MCF 10A (cell line): ENCODE measurements at regions not wholly inside any gene's neighbourhood (a gene's known extent, or its start where the extent isn't known, plus 50 kb on each side); places are given as distances from the start of the nearest gene placed in this dataset.

ENCODE experiments used
- BruUV-seq: library from RNA; stranded (reverse); fragments of 400-500 nt; replicated peaks from 2 replicates; lab custom pipeline; 2021; lab: Mats Ljungman, UMichigan
- CTCF ChIA-PET: fragments of 300-600 bp; sonication (Branson Sonifier 250); formaldehyde crosslinking; extraction: SDS; loops from one replicate; lab custom pipeline; 2021; ENCODE audit warnings: antibody characterized with exemption, inconsistent platforms; lab: Yijun Ruan, JAX
- POLR2A ChIA-PET: fragments of 300-600, 350-650 bp; sonication (Branson Sonifier 250); formaldehyde crosslinking; extraction: SDS; loops from one replicate; lab custom pipeline; 2020; ENCODE audit warnings: antibody characterized with exemption, inconsistent platforms; lab: Yijun Ruan, JAX
- DNase-seq: peaks from one replicate; pipeline ENCODE4 v3.0.0-alpha.2; 2018; ENCODE audit not compliant: unreplicated experiment
- H3K27ac Mint-ChIP-seq: one replicate; pipeline ENCODE4 v1.8.0; 2022; ENCODE audit warnings: mild to moderate bottlenecking, low read depth, mixed read lengths; ENCODE audit not compliant: unreplicated experiment
- H3K27me3 Mint-ChIP-seq: one replicate; pipeline ENCODE4 v1.8.0; 2022; ENCODE audit warnings: mixed read lengths; ENCODE audit not compliant: insufficient read depth, unreplicated experiment
- H3K36me3 Mint-ChIP-seq: one replicate; pipeline ENCODE4 v1.8.0; 2022; ENCODE audit warnings: mild to moderate bottlenecking, moderate library complexity, mixed read lengths; ENCODE audit not compliant: insufficient read depth, unreplicated experiment
- H3K4me1 Mint-ChIP-seq: one replicate; pipeline ENCODE4 v1.8.0; 2022; ENCODE audit warnings: mixed read lengths; ENCODE audit not compliant: insufficient read depth, unreplicated experiment
- H3K4me3 Mint-ChIP-seq: one replicate; pipeline ENCODE4 v1.8.0; 2022; ENCODE audit warnings: mild to moderate bottlenecking, moderate library complexity, mixed read lengths; ENCODE audit not compliant: unreplicated experiment
- H3K9me3 Mint-ChIP-seq: one replicate; pipeline ENCODE4 v1.8.0; 2022; ENCODE audit warnings: mixed read lengths; ENCODE audit not compliant: unreplicated experiment
- intact Hi-C: fragments of 100-400 bp; cut with micrococcal nuclease; formaldehyde crosslinking; loops from 2 replicates; pipeline ENCODE4 v1.14.1; 2022
- TF ChIP-seq, protein P1 (sequence below): fragments of 200-600 bp; IDR thresholded peaks from one replicate; pipeline ENCODE4 v1.8.0; 2022; ENCODE audit warnings: antibody characterized with exemption, mild to moderate bottlenecking; ENCODE audit not compliant: unreplicated experiment

DNA sequence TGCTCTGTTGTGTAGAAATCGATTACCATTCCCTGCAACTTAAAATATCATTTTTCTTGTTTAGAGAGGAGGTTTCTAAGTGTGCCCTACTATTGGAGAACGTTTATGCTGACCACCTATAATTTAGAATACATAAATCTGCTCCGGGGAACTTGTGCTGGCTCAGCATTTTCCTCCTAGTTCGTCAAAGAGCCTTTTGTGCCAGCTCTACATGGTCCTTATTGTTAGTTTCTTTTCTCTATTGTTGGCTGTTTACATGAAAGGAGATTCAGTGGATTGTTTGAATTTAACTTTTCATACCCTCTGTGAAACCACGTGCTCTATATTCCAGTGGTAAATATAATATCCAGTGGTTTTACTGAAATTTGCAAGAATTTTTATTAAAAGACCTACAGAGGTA lies 53.4 kb upstream of the ATP8A1 start:
- intact Hi-C loops, result no loop called here
- Mint-ChIP-seq H3K36me3 (no peaks in the 10 kb centered on the region), H3K4me3 (no peak overlapping the region), H3K27ac (no peak overlapping the region), H3K9me3 (no peaks in the 10 kb centered on the region), H3K4me1 (no peaks in the 10 kb centered on the region), H3K27me3 (peaks cover 16% of the 10 kb centered on the region)
- DNase-seq, result no peak
- TF ChIP-seq, protein P1, sequence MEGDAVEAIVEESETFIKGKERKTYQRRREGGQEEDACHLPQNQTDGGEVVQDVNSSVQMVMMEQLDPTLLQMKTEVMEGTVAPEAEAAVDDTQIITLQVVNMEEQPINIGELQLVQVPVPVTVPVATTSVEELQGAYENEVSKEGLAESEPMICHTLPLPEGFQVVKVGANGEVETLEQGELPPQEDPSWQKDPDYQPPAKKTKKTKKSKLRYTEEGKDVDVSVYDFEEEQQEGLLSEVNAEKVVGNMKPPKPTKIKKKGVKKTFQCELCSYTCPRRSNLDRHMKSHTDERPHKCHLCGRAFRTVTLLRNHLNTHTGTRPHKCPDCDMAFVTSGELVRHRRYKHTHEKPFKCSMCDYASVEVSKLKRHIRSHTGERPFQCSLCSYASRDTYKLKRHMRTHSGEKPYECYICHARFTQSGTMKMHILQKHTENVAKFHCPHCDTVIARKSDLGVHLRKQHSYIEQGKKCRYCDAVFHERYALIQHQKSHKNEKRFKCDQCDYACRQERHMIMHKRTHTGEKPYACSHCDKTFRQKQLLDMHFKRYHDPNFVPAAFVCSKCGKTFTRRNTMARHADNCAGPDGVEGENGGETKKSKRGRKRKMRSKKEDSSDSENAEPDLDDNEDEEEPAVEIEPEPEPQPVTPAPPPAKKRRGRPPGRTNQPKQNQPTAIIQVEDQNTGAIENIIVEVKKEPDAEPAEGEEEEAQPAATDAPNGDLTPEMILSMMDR, result no peak
- CTCF ChIA-PET, result no interaction called here
- POLR2A ChIA-PET, result no interaction called here
- BruUV-seq, result no TSS peak

DNA sequence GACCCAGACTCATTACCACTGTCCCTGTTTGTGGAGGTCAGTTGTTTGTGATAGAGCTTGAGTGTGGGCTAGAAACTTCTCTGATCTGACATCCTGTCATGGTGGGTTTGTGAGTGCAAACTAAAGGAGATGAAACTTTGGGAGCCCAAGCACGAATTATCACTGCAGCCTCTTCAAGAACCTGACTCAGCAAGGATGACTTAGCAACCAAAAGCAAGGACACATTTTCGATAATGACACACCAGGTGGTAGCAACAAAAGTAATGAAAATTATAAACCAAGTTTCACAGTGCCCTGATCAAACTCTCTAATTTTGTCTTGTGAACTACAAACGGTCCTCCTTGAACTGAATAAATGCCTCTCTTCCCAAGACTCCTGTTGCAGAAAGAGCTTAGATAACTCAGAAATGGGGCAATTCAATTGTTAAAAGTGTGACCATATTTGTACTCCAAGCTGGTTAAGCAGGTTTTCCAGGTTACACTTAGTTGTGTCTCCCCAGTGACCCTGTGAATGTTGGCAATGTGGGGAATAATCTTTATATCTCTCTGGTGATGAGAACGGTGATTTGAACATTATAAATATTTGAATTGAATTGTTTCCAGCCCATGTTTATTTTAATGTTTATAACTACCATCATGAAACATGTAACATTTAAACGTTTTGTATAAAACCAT lies 52.6 kb upstream of the ATP8A1 start:
- Mint-ChIP-seq H3K9me3 (no peaks in the 10 kb centered on the region), H3K36me3 (no peaks in the 10 kb centered on the region), H3K27me3 (peaks cover 16% of the 10 kb centered on the region), H3K4me1 (no peaks in the 10 kb centered on the region), H3K4me3 (no peak overlapping the region), H3K27ac (no peak overlapping the region)
- no peak for DNase-seq
- ChIA-PET CTCF (no interaction called here), POLR2A (no interaction called here)
- BruUV-seq, result no TSS peak
- TF ChIP-seq, protein P1, result no peak
- intact Hi-C loops, result no loop called here

DNA sequence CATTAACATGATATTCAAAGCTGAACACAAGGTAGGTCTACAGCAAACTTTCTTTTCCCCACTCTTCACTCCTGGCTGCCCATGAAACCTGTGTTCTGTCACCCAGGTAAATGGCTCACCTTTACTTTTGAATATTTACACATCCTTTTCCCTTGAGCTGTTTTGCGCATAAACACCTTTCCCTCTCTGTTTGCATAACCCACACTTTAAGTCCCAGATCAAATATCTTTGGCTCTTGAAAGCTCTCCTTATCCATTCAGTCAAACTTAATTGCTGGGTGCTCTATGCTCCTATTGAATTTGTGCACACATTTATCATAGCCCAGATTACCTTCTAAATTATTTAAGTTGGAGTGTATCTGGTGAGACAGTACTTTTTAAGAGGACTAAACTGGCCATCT lies 51.7 kb upstream of the ATP8A1 start:
- TF ChIP-seq, protein P1, result no peak
- Mint-ChIP-seq H3K27me3 (peaks cover 16% of the 10 kb centered on the region), H3K36me3 (no peaks in the 10 kb centered on the region), H3K27ac (no peak overlapping the region), H3K4me3 (no peak overlapping the region), H3K4me1 (no peaks in the 10 kb centered on the region), H3K9me3 (no peaks in the 10 kb centered on the region)
- DNase-seq, result no peak
- CTCF ChIA-PET, result interaction anchor here (0.6 kb wide), 1 partner anchor 113 kb away, joined by 3 read pairs; no protein-coding TSS in a partner anchor
- intact Hi-C loops, result no loop called here
- BruUV-seq, result no TSS peak
- POLR2A ChIA-PET, result no interaction called here
